ENCODE measurements at regions not wholly inside any gene's neighbourhood (a gene's known extent, or its start where the extent isn't known, plus 50 kb on each side); places are given as distances from the start of the nearest gene placed in this dataset.
"Not testable (repeated sequence)": the region's sequence is repeated elsewhere in the genome, so short reads cannot be mapped to it uniquely, and the experiment has no call there.

DNA sequence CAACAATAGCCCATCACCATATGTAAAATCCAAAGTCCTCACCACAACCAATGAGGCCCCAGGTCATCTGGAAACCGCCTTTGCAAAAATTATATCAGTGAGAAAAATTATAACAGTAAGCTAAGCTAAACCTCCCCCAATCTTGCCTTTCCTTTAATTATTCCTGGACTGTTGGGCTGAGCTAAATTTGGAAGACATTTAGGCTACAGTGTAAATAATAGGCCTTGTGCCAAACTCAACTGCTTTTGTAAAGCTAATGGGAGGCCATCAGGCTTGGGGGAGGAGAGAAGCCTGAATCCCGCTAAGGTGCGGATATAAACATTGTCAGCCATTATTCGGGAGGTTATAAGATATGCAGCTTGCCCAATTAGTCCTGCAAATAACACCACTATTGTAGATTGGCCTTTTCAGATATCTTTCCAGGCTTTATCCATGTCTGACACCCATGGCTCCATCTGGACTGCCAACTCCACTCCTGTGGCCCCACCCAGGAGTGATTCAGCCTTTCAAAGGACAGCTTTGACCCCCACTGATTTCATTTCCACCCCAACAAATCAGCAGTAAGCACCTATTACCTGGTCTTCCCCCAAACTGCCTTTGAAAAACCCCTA is 53.0 kb upstream of the CA12 start:
- no peak for DNase-seq (ENCODE audit: low spot score)

DNA sequence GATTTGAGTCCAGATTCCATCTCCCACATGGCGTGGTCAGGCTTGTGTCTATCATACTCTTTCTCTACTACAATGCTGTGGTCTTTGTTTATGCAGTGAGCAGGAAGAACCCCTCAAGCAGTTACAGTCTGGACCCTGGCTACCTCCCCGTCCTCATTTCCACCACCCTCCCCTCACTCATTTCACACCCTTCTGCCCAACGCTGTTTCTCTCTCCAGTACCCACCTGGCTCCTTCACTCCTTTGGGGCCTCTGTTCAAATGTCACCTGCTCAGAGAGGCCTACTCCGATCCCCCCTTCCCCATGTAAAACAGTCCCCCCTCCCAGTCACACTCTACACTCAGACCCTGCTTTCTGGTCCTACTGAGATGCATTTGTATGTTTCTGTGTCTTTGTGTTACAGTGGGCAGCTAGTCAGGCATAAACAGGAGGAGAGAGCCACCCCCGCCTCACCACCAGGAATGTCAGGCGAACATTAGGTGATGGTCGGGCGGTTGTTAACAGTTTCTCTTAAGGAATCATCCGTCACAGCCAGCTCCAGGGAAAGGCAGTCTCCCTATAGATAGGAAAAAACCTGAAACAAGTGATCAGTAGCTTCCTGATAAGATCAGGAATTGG is 53.7 kb upstream of the CA12 start:
- DNase-seq (ENCODE audit: low spot score) = no peak

DNA sequence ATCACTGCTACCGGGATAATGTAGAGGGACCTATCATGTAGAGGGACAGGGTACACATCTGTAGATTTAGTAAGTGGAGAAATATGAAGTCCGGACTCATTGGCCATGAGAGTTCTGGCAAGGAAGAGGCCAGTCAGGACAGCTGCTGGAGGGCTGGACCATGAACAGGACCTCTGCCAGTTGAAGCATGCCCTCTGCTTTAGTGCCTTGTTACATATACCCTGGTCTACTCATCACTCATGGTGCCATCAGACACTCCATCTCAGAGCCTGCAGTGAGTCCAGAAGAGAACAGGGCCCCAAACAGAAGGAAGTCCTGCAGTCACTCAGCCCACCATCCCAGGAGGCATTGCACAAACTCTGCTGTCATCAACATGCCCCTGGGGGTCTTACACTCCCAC is 54.7 kb upstream of the CA12 start:
- DNase-seq (ENCODE audit: low spot score) = no peak

DNA sequence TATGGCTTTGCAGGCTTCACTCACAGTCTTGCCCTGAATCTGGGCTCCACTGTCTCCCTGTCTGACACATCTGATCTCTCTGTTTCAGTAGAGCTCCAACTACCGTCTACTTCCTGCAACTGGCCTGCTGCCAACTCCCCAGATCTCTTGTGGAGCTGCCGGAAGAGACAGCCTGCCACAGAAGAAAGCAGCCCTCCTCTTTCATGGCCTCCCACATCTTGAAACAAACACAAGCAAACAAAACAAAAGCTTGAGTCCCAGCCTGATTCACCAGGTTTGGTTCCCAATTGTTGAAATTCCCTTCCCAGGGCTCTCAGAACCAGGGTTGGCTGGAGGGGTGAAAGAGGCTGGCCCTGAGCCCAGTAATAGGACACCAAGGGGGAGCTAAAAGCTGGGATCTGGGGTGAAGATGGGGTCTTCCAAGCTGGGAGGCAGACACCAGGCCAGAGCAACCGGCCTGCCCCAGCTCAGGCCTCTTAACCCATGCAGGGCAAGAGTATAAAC is 55.3 kb upstream of the CA12 start:
- DNase-seq (ENCODE audit: low spot score) = peak; percentile 76

DNA sequence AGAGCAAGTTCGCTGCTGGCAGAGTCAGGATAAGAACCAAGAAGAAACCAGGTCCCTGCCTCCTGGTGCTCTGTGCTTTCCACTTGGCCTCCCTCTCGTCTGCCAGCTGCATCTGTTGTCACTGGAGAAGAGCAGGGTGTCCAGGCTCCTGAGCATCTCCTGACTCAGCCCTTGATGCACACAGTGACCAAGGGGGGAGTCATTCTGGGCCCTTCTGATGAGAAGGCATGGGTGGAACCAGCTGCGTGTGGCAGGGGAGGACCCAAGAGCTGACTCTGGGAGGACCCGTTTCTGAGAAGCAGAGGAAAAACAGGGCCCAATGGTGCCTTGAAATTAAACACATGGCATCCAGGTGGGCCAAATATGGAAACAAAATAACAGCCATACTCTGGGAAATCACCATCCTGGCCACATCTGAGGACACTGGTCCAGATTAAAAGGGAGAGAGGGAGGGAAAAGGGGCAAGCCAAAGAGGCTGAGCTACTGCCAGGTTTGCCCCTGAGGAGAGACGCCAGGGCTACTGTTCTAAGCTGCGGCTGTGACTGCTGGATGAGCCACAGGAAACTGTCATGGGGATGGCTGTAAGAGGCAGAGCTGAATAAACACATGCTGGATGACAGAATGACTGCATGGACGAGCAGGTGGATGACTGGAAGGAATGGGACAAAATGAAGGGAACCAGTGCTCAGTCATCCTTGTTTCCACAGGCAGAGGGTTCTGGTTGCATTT is 58.1 kb upstream of the CA12 start:
- no peak for DNase-seq (ENCODE audit: low spot score)

DNA sequence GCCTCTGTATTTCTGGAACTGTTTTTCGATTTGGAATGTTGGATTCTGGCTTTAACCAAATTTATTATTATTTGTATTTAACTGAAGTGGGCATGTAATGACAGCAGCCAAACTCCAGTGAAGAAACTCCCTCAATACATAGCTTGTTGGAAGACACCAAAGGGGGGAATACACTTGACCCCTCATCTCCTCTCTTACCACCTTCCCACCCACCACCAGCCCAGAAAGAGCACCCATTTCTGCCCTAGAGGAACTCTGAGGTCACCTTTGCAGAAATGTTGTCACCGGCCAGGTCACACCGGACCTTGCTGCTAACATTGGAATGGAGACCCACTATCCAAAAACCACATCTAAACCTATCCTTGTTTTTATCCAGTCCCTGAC is 58.6 kb upstream of the CA12 start:
- DNase-seq (ENCODE audit: low spot score) = no peak

DNA sequence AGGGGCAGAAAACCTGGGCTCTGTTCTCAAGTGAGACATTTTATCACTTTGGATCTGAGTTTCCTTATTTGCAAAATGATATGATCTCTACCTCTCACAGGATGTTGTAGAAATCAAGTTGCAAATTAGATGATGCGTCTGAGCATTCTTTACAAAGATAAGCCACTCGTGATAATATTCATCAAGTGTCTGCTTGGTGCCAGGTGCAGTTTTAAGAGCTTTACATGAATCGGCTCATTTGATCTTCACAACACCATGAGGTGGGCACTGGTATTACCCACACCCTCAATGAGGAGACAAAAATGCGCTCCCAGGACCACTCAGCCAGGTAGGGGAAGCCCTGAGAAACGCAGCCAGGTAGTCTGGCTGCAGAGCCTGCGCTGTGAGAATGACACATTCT is 59.1 kb upstream of the CA12 start:
- DNase-seq (ENCODE audit: low spot score) = no peak

DNA sequence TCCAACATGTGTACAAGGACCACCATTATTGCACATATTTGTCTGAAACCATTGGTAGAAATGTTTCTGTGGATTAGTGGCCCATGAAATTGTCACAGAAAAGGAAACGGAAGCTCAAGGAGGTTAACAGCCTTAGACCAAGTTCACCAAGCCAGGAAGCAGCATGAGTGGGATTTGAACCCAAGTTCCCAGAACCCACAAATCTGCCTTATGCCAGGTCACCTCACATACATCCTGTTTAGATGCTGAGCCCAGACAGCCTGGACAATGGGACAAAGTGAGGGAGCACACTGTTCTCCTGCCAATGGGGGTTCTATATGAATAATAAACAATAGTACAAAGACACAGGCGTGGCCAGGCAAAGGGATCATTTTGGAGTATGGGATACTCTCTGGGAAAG is 59.6 kb upstream of the CA12 start:
- DNase-seq (ENCODE audit: low spot score) = no peak

DNA sequence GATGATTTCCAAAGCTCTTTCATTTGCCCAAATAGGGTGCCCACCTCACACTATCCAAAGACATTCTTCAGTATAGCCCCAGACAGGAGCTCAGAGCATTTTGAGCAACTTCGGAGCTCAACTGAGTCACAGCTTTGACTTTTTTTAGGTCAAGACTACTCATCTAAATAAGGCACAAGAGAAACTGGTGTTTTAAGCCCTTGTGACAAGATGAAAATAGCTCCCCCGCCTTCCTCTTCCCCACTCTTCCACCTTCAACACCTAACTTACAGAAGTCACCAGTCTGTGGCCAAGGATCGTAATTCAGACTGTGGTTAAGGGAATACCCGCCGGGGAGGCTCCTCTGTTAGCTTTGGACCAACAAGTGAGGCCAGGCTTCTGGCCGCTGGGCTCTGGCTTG is 60.4 kb upstream of the CA12 start:
- DNase-seq (ENCODE audit: low spot score) = no peak

DNA sequence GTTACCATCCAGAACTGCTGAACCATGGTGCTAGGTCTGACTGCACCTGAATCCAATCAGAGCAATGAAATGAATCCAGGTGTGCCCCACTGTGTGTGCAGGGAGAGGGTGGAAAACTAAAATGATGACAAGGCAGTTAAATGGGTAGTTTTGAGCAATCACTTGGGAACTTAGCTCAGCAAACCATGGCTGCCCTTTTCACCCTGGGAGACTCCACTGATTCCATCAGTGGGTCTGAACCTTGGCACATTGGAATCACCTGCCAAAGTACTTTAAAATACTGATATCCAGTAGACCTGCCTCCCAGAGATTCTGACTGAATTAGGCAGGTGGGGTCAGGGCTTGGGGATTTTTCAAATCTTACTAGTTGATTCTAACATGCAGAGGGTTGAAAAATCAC is 59.8 kb upstream of the USP3 start:
- DNase-seq (ENCODE audit: low spot score) = no peak

DNA sequence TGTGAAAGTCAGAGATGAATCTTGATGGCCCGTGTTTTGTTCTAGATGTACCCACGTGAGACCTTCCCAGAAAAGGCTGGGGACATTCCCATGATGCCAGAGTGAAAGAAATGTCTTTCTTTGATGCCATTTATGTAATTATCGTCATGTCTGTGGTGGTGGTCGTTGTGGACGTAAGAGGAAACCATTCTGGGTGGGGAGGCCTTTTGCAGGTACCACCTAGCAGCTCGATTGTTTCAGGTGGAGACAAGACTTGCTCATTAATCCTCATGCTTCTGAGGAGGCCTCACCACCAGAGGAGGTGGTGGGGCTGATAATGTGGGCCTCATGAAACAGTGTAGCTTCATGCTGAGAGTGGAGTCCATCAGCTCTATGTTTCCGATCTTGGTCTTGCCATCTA is 58.1 kb upstream of the USP3 start:
- DNase-seq (ENCODE audit: low spot score) = no peak

DNA sequence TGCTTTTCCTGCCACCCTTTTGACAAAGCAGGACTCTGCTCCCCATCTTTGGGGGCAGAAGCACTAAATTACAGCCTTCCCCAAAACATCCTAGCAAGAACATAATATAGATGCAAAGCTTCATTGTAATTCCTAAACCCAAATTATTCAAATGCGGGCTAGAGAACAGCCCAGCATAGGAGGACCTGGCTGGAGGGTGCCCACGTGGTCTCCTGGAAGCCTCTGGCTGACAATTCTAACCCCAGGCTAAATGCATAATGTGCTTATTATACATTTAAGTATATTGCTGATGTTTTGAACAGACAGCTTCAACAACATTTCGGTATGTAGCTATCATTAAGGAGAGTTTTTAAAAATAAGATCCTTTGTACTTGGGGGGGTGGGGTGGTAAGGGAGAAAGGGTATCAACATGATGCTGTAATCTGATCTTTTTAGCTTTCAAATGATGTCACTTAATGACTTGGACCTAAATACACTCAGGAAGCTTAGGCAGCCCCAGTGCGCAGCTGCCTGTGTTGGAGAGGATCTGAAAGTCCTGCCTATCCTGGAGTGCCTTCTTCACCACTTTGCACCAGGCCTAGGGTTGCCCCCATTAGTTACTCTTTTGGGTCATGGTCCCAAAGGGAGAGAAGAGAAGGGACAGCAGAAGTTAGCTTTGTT is 57.2 kb upstream of the USP3 start:
- no peak for DNase-seq (ENCODE audit: low spot score)

DNA sequence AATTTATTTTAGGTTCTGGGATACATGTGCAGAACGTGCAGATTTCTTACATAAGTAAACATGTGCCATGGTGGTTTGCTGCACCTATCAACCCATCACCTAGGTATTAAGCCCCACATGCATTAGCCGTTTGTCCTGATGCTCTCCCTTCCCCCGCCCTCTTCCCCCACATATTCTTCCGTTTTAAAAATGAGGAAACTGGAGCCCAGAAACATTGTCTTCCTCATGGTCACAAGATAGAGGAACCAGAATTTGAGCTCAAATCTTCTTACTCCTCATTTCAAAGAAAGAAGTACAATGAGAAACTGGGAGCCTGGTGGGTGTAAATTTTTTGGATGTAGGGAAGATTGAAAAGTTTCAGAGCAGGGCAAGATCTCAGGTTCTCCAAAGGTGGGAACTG is 56.1 kb upstream of the USP3 start:
- DNase-seq (ENCODE audit: low spot score) = no peak

DNA sequence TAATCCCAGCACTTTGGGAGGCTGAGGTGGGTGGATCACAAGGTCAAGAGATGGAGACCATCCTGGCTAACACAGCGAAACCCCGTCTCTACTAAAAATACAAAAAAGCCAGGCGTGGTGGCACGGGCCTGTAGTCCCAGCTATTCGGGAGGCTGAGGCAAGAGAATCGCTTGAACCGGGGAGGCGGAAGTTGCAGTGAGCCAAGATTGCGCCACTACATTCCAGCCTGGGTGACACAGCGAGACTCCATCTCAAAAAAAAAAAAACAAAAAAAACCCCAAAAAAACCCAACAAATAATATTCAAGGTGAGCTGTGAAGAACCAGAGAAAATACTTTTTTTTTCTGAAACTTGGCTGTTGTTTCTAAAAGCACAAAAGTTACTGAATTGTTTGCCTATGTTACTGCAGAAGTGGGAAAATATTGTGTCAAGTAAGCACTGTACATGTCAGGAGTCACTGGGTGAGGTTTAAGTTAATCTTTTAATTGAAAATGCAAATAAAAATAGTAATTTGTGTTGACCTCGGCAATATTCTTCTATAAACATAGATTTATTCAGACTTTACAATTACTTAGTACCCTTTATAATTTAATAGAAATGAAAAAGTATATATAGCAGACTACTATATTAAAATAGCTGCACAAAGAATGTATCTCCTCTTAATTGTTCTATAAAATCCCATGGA is 55.4 kb upstream of the USP3 start:
- DNase-seq (ENCODE audit: low spot score) = not testable (repeated sequence)

DNA sequence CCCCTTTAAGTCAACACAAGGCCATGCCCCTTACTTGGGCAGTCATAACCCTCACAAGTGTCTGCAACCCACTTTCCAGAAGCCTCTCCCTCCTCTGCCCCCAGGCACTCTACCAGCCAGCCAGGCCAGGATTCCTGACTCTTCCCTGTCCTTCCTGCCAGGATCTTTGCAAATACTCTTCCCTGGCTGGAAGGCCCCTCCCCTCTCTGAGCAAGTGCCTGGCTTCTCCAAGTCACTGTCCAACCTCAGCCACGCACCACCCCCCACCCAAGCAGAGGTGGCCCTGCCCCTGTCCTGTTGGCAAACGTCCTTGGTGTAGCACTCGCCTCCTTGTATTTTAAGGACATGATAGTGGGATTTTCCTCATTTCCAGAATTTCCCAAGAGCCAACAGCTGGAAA is 54.7 kb upstream of the USP3 start:
- no peak for DNase-seq (ENCODE audit: low spot score)

DNA sequence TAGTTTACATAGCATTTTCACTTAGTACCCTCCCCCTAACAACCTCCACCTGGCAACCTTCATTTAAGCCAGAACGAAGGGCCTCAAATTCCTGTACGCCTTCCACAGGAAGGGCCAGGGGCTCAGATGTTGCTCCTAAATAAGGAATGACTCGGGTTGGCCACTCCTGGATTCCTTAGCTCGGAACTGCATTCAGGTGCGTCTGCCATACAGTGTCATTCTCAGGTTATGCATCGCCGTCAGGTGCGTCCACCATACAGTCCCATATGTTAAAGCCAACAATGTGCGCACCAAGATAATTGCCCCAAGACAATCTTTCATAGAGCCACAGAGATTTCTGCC is 53.5 kb upstream of the USP3 start:
- no peak for DNase-seq (ENCODE audit: low spot score)

DNA sequence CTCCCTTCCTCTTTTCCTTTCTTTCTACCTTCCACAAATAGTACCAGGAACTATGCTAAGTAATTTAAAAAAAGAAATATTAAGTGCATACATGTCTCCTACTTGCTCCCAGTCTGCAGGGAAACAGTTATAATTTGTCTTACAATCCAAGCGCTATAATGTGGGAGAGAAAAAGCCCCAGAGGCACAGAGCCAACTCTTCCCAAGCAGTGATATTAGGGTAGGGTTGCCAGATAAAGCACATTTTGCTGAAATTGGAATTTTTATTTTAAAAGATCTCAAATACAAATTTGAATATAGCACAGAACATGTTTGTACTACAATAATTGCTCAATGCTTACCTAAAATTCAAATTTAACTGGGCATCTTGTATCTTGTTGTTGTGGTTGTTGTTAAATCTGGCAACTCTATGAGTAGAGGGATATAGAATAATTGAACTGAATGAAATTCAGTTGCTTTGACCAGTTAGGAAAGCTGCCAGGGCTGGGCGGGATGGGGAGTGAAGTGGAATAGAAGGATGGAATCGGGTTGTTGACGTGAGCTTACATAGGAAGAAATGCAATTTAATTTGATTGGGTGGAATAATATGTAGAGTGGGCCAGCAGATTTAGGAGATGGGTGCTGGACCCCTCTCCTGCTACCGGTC is 52.6 kb upstream of the USP3 start:
- DNase-seq (ENCODE audit: low spot score) = no peak

DNA sequence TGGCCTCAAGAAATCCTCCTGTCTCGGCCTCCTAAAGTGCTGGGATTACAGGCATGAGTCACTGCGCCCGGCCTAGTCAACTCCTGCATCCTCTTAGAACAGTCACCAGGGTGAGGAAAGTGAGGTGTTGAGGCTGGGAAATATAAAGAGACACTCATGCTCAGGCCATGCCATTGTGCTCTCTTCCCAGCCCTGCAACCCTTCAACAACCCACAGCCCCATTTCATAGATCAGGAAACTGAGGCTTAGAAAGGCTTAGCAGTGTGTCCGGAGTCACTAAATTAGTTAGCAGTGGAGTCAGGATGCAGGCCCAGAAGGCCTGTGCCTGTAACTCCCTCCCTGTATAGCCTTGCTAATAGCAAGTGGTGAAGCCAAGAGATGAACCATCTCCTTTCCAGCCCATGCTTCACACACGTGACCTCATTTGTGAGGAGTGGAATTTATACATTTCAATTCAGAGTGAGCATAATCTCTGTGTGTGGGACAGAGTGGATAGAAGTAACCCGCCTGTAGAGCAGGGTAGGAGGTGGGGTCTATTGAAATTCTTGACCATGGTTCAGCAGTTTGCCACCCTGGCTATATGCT is 51.7 kb upstream of the USP3 start:
- no peak for DNase-seq (ENCODE audit: low spot score)

DNA sequence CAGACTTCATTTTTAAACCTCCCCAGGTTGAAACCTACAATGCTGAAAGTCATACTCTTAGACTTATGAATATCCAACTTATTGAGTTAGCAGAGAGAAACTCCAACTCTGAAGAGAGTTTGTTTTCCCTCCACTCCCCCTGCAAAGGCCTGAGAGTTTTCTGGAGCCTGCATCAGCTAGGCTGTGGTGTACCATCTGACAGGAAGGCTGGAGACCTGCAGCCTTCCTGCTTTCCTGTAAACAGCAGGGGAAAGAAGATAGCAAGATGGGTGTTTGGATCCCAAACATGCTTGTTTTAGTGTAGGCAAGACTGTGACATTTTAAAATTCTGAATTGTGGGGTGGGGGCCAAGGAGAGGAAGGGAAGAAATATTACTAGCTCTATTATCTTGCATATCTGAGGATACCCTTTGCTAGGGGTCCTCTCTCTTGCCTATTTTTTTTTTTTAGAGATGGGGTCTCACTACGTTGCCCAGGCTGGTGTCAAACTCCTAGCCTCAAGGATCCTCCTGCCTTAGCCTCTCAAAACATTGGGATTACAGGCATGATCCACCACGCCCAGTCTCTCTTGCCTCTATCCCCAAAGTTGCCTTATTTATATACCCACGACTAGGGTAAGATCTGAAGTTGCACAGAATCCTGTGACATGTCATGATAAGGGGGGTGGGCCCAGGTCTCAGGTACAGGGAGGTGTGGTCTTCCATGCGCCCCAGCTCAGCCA is 51.0 kb upstream of the USP3 start:
- DNase-seq (ENCODE audit: low spot score) = no peak

DNA sequence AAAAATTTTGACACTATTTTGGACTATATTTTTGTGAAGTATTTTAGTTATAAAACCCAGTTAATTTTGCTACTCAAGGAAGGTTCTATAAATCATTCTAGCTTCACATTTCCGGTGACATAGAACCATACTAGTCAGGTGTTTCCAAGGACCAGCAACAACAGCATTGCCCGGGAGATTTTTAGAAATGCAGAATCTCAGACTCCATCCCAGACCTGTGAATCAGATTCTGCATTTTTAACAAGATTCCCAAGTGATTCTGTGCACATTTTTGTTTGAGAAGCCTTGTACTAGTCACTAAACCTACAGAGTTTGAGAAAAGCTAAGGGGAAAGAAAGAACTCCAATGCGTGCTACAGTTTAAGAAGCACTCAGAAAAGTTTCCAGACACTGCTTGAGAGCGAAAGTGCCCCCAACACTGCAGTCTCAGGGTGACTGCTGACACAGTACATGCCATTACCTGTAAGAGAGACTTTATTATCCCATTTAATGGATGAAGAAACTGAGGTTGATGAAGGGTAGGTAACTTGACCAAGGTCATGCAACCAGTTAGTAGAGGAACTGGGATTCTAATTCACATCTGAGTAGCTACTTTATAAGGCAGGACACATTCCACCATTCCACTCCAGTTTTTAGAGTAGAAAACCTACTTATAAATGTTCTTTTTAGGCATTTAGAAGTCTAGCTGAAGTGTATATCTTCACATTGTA is 49.7 kb upstream of the USP3 start:
- DNase-seq (ENCODE audit: low spot score) = no peak
